DOHH2 (cell line): ENCODE measurements at regions not wholly inside any gene's neighbourhood (a gene's known extent, or its start where the extent isn't known, plus 50 kb on each side); places are given as distances from the start of the nearest gene placed in this dataset.

Source experiments
- EZH2phosphoT487 ChIP-seq: fragments of 200-600 bp; sonication (generic); IDR thresholded peaks from 2 replicates; pipeline ENCODE4 v1.6.1; 2017; ENCODE audit warnings: borderline replicate concordance, mild to moderate bottlenecking, antibody characterized with exemption, low read length, moderate library complexity, mixed read lengths
- TF ChIP-seq, protein P1 (sequence below): fragments of 200-600 bp; sonication (generic); IDR thresholded peaks from one replicate; pipeline ENCODE4 v1.5.1; 2014; ENCODE audit warnings: antibody characterized with exemption, mild to moderate bottlenecking, low read depth, low read length; ENCODE audit not compliant: poor library complexity, severe bottlenecking

DNA sequence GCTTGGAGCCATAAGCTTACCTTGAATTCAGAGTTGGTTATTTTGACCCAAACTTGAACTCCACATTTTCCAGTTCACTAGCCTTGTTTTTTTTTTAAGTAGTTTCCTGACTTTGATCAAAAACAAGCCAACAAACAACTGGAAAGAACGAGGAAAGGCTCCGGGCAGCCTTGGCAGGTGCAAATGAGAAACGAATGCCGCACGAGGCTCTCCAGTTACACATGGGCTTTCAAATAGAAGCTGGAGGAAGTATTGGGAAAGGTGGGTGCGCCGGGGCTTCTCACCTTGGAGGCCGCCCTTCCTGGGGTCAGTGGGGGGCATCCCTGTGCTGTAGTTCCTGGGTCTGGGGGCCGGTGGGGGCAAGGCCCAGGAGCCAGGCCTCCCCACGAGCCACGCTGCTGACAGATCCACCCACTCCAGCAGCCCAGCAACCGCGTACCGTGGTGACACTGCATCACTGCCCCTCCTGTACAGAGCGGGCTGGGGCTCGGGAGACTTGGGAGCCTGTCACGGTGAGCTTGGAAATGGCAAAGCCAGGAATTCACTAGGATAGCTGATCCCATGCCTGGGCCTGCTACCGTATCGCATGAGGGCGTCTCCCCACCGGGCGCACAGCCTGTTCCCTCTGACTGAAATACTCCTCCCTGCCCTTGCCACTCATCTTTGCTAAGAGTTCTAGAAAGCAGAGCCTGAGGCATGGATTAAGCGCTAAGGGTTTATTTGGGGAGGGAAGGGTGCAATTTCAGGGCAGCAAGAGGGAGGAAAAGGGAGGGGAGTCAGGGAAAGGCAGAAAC, 50.9 kb upstream of the ADRA2C start:
- TF ChIP-seq, protein P1, sequence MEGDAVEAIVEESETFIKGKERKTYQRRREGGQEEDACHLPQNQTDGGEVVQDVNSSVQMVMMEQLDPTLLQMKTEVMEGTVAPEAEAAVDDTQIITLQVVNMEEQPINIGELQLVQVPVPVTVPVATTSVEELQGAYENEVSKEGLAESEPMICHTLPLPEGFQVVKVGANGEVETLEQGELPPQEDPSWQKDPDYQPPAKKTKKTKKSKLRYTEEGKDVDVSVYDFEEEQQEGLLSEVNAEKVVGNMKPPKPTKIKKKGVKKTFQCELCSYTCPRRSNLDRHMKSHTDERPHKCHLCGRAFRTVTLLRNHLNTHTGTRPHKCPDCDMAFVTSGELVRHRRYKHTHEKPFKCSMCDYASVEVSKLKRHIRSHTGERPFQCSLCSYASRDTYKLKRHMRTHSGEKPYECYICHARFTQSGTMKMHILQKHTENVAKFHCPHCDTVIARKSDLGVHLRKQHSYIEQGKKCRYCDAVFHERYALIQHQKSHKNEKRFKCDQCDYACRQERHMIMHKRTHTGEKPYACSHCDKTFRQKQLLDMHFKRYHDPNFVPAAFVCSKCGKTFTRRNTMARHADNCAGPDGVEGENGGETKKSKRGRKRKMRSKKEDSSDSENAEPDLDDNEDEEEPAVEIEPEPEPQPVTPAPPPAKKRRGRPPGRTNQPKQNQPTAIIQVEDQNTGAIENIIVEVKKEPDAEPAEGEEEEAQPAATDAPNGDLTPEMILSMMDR: no peak
- no peak for TF ChIP-seq EZH2phosphoT487
